HEK293 (cell line): ENCODE measurements at regions not wholly inside any gene's neighbourhood (a gene's known extent, or its start where the extent isn't known, plus 50 kb on each side); places are given as distances from the start of the nearest gene placed in this dataset.

Source experiments
- KLF16 ChIP-seq: fragments of 450-650 bp; formaldehyde crosslinking; IDR thresholded peaks from 2 replicates; pipeline ENCODE4 v1.5.1; 2017; ENCODE audit warnings: missing biosample characterization, missing genetic modification characterization
- SP2 ChIP-seq: fragments of 450-650 bp; formaldehyde crosslinking; IDR thresholded peaks from 2 replicates; pipeline ENCODE4 v1.5.1; 2016; ENCODE audit warnings: missing biosample characterization, missing genetic modification characterization
- ZFHX2 ChIP-seq: fragments of 450-650 bp; formaldehyde crosslinking; conservative IDR thresholded peaks from 2 replicates; pipeline ENCODE4 v1.5.1; 2016; ENCODE audit warnings: missing biosample characterization, missing genetic modification characterization
- ZNF133 ChIP-seq: fragments of 450-650 bp; formaldehyde crosslinking; IDR thresholded peaks from 2 replicates; pipeline ENCODE4 v1.5.1; 2016; ENCODE audit warnings: missing biosample characterization, missing genetic modification characterization
- ZNF140 ChIP-seq: fragments of 450-650 bp; formaldehyde crosslinking; IDR thresholded peaks from 2 replicates; pipeline ENCODE4 v1.5.1; 2016; ENCODE audit warnings: missing biosample characterization, missing genetic modification characterization
- ZNF366 ChIP-seq: fragments of 450-650 bp; formaldehyde crosslinking; conservative IDR thresholded peaks from 2 replicates; pipeline ENCODE4 v1.5.1; 2016; ENCODE audit warnings: missing biosample characterization, missing genetic modification characterization
- ZNF596 ChIP-seq: fragments of 450-650 bp; IDR thresholded peaks from 2 replicates; pipeline ENCODE4 v1.5.0; 2018; ENCODE audit warnings: missing biosample characterization, mild to moderate bottlenecking, missing genetic modification characterization, moderate library complexity
- ZNF747 ChIP-seq: fragments of 450-650 bp; formaldehyde crosslinking; IDR thresholded peaks from 2 replicates; pipeline ENCODE4 v1.5.1; 2016; ENCODE audit warnings: missing biosample characterization, missing genetic modification characterization
- TF ChIP-seq, protein P1 (sequence below): fragments of 450-650 bp; formaldehyde crosslinking; IDR thresholded peaks from 2 replicates; pipeline ENCODE4 v1.5.1; 2016; ENCODE audit warnings: missing biosample characterization, missing genetic modification characterization
- TF ChIP-seq, protein P2 (sequence below): fragments of 450-650 bp; formaldehyde crosslinking; IDR thresholded peaks from 2 replicates; pipeline ENCODE4 v1.5.1; 2016; ENCODE audit warnings: missing biosample characterization, missing genetic modification characterization
- TF ChIP-seq, protein P3 (sequence below): fragments of 450-650 bp; formaldehyde crosslinking; IDR thresholded peaks from 2 replicates; pipeline ENCODE4 v1.5.1; 2016; ENCODE audit warnings: missing biosample characterization, missing genetic modification characterization
- TF ChIP-seq, protein P4 (sequence below): fragments of 450-650 bp; formaldehyde crosslinking; IDR thresholded peaks from 2 replicates; pipeline ENCODE4 v1.5.1; 2017; ENCODE audit warnings: missing biosample characterization, missing genetic modification characterization

DNA sequence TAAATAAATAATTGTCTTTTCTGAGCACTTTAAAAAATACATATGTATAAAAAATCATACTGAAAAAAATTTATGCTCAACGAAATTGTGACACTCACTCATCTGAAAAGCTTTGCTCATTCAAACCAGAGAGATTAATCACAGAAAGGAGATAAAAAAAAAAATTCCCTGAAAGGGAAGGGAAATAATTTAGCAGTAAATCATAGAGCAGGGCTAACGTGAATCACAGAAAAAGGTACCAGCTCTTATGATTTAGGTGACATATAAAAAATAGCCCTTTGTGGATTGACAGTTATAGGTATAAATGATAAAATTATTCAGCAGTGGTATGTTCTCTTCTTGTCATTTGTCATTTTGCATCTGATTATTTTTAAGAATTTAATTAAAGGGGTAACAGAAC is 552.7 kb upstream of the TENM3 start:
- no peak for TF ChIP-seq ZNF747 (tag by site-specific recombination)
- TF ChIP-seq, protein P1, sequence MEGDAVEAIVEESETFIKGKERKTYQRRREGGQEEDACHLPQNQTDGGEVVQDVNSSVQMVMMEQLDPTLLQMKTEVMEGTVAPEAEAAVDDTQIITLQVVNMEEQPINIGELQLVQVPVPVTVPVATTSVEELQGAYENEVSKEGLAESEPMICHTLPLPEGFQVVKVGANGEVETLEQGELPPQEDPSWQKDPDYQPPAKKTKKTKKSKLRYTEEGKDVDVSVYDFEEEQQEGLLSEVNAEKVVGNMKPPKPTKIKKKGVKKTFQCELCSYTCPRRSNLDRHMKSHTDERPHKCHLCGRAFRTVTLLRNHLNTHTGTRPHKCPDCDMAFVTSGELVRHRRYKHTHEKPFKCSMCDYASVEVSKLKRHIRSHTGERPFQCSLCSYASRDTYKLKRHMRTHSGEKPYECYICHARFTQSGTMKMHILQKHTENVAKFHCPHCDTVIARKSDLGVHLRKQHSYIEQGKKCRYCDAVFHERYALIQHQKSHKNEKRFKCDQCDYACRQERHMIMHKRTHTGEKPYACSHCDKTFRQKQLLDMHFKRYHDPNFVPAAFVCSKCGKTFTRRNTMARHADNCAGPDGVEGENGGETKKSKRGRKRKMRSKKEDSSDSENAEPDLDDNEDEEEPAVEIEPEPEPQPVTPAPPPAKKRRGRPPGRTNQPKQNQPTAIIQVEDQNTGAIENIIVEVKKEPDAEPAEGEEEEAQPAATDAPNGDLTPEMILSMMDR (tag by site-specific recombination) = no peak
- TF ChIP-seq ZNF140 (tag by site-specific recombination) = no peak
- TF ChIP-seq ZNF366 = no peak
- no peak for TF ChIP-seq KLF16 (tag by site-specific recombination)
- no peak for TF ChIP-seq ZFHX2 (tag by site-specific recombination)
- TF ChIP-seq, protein P2, sequence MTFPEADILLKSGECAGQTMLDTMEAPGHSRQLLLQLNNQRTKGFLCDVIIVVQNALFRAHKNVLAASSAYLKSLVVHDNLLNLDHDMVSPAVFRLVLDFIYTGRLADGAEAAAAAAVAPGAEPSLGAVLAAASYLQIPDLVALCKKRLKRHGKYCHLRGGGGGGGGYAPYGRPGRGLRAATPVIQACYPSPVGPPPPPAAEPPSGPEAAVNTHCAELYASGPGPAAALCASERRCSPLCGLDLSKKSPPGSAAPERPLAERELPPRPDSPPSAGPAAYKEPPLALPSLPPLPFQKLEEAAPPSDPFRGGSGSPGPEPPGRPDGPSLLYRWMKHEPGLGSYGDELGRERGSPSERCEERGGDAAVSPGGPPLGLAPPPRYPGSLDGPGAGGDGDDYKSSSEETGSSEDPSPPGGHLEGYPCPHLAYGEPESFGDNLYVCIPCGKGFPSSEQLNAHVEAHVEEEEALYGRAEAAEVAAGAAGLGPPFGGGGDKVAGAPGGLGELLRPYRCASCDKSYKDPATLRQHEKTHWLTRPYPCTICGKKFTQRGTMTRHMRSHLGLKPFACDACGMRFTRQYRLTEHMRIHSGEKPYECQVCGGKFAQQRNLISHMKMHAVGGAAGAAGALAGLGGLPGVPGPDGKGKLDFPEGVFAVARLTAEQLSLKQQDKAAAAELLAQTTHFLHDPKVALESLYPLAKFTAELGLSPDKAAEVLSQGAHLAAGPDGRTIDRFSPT (tag by site-specific recombination) = no peak
- no peak for TF ChIP-seq ZNF133 (tag by site-specific recombination)
- TF ChIP-seq, protein P3, sequence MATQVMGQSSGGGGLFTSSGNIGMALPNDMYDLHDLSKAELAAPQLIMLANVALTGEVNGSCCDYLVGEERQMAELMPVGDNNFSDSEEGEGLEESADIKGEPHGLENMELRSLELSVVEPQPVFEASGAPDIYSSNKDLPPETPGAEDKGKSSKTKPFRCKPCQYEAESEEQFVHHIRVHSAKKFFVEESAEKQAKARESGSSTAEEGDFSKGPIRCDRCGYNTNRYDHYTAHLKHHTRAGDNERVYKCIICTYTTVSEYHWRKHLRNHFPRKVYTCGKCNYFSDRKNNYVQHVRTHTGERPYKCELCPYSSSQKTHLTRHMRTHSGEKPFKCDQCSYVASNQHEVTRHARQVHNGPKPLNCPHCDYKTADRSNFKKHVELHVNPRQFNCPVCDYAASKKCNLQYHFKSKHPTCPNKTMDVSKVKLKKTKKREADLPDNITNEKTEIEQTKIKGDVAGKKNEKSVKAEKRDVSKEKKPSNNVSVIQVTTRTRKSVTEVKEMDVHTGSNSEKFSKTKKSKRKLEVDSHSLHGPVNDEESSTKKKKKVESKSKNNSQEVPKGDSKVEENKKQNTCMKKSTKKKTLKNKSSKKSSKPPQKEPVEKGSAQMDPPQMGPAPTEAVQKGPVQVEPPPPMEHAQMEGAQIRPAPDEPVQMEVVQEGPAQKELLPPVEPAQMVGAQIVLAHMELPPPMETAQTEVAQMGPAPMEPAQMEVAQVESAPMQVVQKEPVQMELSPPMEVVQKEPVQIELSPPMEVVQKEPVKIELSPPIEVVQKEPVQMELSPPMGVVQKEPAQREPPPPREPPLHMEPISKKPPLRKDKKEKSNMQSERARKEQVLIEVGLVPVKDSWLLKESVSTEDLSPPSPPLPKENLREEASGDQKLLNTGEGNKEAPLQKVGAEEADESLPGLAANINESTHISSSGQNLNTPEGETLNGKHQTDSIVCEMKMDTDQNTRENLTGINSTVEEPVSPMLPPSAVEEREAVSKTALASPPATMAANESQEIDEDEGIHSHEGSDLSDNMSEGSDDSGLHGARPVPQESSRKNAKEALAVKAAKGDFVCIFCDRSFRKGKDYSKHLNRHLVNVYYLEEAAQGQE (tag by site-specific recombination) = no peak
- TF ChIP-seq ZNF596 (tag by site-specific recombination) = no peak
- TF ChIP-seq SP2 (tag by site-specific recombination) = no peak
- TF ChIP-seq, protein P4, sequence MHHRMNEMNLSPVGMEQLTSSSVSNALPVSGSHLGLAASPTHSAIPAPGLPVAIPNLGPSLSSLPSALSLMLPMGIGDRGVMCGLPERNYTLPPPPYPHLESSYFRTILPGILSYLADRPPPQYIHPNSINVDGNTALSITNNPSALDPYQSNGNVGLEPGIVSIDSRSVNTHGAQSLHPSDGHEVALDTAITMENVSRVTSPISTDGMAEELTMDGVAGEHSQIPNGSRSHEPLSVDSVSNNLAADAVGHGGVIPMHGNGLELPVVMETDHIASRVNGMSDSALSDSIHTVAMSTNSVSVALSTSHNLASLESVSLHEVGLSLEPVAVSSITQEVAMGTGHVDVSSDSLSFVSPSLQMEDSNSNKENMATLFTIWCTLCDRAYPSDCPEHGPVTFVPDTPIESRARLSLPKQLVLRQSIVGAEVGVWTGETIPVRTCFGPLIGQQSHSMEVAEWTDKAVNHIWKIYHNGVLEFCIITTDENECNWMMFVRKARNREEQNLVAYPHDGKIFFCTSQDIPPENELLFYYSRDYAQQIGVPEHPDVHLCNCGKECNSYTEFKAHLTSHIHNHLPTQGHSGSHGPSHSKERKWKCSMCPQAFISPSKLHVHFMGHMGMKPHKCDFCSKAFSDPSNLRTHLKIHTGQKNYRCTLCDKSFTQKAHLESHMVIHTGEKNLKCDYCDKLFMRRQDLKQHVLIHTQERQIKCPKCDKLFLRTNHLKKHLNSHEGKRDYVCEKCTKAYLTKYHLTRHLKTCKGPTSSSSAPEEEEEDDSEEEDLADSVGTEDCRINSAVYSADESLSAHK (tag by site-specific recombination) = no peak
